NCI-H69 (cell line): ENCODE measurements at regions not wholly inside any gene's neighbourhood (a gene's known extent, or its start where the extent isn't known, plus 50 kb on each side); places are given as distances from the start of the nearest gene placed in this dataset.
"Not testable (repeated sequence)": the region's sequence is repeated elsewhere in the genome, so short reads cannot be mapped to it uniquely, and the experiment has no call there.

Source experiments
- DNase-seq: peaks from one replicate; lab custom pipeline; 2025; lab: John Stamatoyannopoulos, UW

- DNase-seq: not testable (repeated sequence)
Measured at GRCh38 chr1:120665250-120665577, 58.5 kb upstream of the NBPF26 start.

- not testable (repeated sequence) for DNase-seq
Measured at GRCh38 chr1:120668187-120668586, 55.6 kb upstream of the NBPF26 start.
